ENCODE measurements at regions not wholly inside any gene's neighbourhood (a gene's known extent, or its start where the extent isn't known, plus 50 kb on each side); places are given as distances from the start of the nearest gene placed in this dataset.
"Not testable (repeated sequence)": the region's sequence is repeated elsewhere in the genome, so short reads cannot be mapped to it uniquely, and the experiment has no call there.

- DNase-seq: no peak
Observed at GRCh38 chr1:30550365-30551220, 172.8 kb downstream of the MATN1 start.

GRCh38 chr1:30549872-30550271, 173.5 kb downstream of the MATN1 start:
- DNase-seq: not testable (repeated sequence)

DNA sequence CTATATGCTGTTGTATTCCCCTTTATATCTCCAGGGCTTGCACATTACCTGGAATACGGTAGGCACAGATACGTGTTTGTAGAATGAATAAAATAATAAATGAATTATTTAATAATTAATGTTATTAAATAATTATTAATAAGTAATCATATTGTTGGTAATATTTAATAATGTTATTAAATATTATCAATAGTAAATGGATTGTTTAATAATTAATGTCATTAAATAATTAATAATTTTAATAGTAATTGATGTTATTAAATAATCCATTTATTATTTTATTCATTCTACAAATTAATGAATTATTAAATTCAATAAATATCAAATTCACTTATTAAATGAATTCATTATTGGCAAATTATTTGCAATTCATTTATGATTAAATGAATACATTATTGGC, 175.1 kb downstream of the MATN1 start:
- DNase-seq: no peak

GRCh38 chr1:30547326-30547725, 176.1 kb downstream of the MATN1 start:
- not testable (repeated sequence) for DNase-seq

GRCh38 chr1:30545365-30545764, 178.0 kb downstream of the MATN1 start:
- no peak for DNase-seq

- DNase-seq: no peak
Observed at GRCh38 chr1:30541721-30542485, 181.5 kb downstream of the MATN1 start.

GRCh38 chr1:30540611-30541192, 182.7 kb downstream of the MATN1 start:
- DNase-seq: no peak

- DNase-seq: no peak
Observed at GRCh38 chr1:30539884-30540283, 183.5 kb downstream of the MATN1 start.

DNA sequence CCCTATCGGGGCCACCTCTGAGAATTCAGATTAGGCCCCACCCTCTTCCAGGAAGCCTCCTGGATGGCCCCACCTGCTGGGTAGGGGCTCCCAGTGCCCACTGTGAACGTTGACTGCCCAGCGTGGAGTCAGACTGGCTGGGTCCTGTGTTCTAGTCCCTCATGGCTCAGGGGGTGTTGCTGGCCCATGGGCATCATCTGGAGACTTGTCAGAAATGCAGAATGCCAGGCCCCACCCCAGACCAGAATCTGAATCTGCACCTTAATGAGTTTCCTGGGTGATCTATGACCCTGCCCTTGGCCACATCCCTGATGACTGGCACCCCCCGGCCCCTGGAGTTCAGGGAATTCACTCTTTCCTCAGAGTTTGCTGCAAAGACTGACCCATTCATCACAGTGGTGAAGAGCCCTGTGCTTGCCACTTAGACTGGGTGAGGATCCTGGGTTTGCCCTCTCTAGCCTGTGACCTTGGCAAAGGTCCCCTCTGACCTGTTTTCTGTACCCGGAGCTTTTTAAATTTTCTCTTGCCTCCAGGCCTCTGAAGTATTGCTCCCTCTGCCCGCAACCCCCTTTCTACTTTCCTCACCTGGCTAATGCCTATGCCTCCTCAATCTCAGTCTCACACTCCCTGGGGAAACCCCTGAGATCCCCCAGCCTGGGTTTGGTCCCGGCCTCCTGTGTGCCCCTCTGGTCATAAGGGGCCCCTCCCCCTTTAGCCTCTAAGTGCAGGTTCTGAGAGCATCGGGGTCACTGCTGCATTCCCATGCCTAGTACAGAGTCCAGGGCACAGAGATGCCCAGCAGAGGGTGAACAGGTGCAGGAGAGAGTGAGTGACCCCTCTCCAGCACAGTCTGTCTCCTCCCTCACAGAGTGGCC, 184.2 kb downstream of the MATN1 start:
- DNase-seq: no peak

GRCh38 chr1:30538226-30538992, 185.0 kb downstream of the MATN1 start:
- no peak for DNase-seq

- no peak for DNase-seq
Observed at GRCh38 chr1:30537279-30537678, 186.1 kb downstream of the MATN1 start.

DNA sequence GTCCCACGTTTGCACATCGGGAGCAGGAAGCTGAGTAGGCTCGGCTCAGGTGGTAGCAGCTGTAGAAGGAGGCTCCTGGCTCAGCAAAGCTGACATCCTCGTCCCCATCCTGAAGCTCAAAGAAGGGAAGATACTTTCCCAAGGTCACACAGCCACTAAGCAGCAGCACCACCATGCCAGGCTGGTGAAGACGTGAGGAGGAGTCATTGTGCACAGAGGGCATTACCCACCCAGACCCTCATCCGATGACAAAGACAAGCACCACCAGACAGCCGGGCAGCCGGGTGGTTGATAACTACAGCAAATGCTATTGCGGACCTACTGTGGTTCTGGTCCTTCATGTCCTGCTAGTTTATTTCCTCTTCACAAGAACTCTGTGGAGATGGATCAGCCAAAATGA, 186.9 kb downstream of the MATN1 start:
- DNase-seq: no peak

DNA sequence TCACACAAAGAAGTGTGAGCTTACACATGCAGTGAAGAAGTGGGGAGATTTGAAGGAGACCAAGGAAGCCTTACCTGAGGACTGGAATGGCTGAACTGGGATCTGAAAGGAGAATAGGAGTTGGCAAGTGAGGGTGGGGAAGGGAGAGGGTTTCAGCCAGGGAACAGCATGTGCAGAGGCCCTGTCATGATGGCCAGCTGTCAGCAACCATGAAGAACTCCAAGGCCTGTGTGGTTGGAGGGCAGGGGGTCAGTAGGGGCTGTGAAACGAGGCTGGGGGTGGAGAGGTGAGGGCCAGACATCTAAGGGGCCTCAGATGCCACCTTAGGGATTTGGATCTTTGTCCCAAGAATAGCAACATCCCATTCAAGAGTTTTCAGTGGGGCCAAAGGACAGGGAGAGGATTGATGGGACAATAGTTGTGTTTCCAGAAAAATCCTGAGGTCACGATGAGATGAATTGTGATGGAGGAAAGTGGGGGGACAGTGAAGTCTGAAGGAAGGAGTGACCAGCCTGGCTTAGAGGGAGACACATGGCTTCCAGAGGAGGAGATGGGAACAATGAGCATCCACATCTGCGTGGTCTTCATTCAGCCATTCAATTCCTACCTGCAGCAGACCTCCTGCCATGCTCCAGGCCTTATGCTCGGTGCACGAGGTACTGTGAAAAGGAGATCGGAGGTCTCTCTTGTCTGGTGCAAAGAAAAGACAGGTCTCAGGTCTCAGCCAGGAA, 187.6 kb downstream of the MATN1 start:
- DNase-seq: no peak

DNA sequence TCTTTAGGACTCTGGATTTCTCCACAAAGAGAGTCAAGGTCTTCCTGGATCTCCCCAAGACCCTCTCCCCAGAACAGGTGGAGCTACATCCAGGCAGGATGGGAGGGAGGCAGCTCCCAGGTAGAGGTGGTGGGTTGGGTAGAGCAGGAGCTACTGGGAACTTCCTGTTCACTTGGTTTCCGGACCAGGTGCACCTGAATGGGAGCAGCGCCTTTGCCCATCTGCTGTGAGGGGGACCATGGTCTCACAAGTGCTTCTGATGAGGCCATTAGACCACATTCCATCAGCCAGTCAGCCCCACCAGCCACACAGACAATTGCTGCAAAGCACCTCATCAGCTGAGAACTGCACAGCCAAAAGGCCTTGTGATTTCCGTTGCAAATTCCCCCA, 188.8 kb downstream of the MATN1 start:
- no peak for DNase-seq

GRCh38 chr1:30533796-30534550, 189.4 kb downstream of the MATN1 start:
- DNase-seq: no peak

DNA sequence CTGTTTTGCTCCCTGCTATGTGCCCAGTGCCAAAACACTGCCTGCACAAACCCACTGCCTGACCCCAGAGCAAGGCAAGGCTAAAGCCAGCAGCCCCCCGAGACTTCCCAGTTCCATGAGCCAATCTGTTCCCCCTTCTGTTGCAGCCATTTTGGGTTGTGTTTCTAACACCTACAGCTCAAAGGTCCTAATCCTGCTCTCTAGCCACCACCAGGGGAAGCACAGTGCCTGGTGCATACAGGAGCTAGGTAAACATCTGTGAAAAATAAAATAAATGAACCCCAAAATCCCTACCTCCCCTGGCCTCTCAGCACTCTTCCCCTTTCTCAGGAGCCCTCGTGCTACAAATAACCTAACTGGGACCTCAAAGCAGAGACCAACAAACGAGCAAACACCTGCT, 190.2 kb downstream of the MATN1 start:
- no peak for DNase-seq

DNA sequence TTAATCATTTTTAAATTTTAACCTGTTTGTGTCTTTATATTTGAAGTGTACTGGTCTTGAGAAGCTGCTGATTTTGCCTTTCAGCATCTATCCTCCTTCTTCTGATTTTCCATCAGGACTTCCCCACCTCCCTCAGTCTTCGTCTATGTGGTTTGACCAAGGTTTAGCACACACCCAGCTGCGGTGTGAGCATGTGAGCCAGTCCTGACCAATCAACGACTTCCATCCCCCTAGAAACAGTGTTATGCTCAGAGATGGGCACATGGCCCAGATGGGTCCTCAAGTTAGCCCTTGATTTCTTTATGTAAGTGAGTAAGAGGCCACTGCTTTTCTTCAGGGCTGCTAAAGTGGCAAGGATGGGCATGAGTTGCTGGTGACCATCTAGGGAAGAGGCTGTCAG, 190.8 kb downstream of the MATN1 start:
- DNase-seq: no peak

DNA sequence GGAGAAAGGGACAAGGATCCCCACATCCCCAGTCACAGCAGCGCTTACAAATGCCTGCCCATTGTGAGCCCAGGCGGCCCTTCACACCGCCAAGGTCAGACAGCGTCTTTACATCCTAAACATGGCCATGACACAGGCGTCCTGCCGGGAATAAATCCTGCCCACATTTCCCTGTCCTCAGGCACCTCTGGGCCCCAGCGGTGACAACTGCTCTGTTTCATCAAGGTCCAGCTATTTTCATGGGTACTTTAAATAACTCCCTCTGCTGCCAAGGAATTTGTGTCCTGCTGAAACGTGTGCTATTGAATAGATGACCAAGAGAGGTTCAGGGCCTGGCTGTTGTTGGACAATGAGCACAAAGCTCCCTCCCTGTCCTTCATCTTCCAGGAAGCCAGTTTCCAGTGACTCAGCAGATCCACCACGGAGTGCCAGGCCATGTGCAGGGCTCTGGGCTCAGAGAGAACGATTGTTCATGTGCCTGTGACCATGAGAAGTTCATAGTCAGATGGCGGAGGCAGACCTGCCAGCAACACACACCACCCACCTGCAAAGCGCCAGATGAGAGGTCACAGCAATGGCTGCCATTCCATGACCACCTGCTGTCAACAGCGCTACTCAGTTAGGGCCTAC, 195.8 kb downstream of the MATN1 start:
- DNase-seq: no peak

DNA sequence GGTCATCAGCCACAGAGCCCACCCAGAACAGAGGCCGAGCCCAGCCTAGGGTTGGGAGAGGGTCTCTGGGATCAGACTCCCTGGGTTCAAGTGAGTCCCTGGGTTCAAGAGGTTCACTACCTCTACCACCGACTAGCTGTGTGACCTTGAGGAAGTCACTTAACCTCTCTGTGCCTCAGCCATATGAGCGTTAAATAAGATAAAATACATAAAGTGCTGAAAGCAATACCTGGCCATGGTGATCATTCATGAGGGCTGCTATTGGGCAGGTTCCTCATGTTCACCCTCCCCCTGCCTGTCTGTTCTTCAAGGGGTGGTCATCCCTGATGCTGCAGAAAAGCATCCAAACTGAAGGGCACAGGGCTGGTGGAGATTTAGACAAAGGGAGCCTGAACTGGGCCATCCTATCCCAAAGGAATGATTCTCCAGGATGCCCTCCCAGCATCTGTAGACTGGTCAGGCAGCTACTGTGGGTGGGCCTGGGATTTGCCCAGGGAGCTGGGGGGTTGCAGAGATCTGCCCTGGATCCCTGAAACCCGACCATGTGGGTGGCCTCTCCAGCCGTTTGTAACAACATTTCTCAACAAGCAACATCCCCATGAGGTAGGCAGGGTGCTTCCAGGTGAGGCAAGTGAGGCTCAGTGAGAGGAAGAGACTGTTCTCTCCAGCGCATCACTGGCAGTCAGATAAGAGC, 196.6 kb downstream of the MATN1 start:
- DNase-seq: no peak

All from activated T-cell treated with anti-CD3 and anti-CD28 coated beads, Interleukin-2, amount 50 U/mL, for 1 hour (primary cell).